Esophagus squamous epithelium (tissue), 4 donors: ENCODE measurements at regions not wholly inside any gene's neighbourhood (a gene's known extent, or its start where the extent isn't known, plus 50 kb on each side); places are given as distances from the start of the nearest gene placed in this dataset.

Experiments used
- POLR2A ChIP-seq, 4 donors: fragments of 450-650 bp; IDR thresholded peaks; one replicate each; pipeline ENCODE4 v1.6.1; 2017; ENCODE audit warnings: antibody characterized with exemption in 4 of 4, mild to moderate bottlenecking in 4 of 4, moderate library complexity in 3 of 4
- TF ChIP-seq, protein P1 (sequence below), 6 experiments: fragments of 450-650 bp in 4 of 6; fragments of 200-600 bp in 2 of 6; sonication (generic) in 2 of 6; IDR thresholded peaks; one replicate each; pipeline ENCODE4 v1.5.1; 2016 to 2019; ENCODE audit warnings: antibody characterized with exemption in 6 of 6, mild to moderate bottlenecking in 4 of 6, moderate library complexity in 4 of 6

DNA sequence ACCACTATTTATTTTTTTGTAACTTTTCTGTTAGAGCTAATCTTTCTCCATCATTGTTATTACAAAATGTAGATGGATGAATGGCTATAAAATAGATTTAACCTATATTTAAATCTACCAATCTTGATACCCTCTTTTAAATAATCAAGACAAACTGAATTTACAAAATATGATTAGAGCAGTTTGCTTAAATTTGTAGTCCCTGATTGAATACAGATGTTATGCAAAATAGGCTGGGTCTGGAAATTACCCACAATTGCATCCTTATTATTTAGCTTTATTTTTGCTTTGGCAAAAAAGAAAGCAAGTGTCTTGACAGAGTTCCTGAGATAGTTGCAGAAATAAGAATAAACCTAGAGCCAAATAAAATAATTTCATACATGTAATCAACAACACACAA lies 352.8 kb downstream of the KLF12 start:
- TF ChIP-seq POLR2A (IDR thresholded peaks at IDR 0.05), result no peak
- TF ChIP-seq, protein P1, sequence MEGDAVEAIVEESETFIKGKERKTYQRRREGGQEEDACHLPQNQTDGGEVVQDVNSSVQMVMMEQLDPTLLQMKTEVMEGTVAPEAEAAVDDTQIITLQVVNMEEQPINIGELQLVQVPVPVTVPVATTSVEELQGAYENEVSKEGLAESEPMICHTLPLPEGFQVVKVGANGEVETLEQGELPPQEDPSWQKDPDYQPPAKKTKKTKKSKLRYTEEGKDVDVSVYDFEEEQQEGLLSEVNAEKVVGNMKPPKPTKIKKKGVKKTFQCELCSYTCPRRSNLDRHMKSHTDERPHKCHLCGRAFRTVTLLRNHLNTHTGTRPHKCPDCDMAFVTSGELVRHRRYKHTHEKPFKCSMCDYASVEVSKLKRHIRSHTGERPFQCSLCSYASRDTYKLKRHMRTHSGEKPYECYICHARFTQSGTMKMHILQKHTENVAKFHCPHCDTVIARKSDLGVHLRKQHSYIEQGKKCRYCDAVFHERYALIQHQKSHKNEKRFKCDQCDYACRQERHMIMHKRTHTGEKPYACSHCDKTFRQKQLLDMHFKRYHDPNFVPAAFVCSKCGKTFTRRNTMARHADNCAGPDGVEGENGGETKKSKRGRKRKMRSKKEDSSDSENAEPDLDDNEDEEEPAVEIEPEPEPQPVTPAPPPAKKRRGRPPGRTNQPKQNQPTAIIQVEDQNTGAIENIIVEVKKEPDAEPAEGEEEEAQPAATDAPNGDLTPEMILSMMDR (IDR thresholded peaks at IDR 0.05), result no peak
